AG10803 (cell line): ENCODE measurements at regions not wholly inside any gene's neighbourhood (a gene's known extent, or its start where the extent isn't known, plus 50 kb on each side); places are given as distances from the start of the nearest gene placed in this dataset.

ENCODE experiments used
- DNase-seq: peaks from one replicate; pipeline ENCODE4 v3.0.0; 2010; ENCODE audit warnings: low read depth
- H3K4me3 ChIP-seq: 2 replicates; pipeline ENCODE4 v1.5.1; 2011; ENCODE audit warnings: mild to moderate bottlenecking, low read length, control low read depth
- TF ChIP-seq, protein P1 (sequence below): conservative IDR thresholded peaks from 2 replicates; pipeline ENCODE4 v1.5.1; 2011; ENCODE audit warnings: mild to moderate bottlenecking, low read length, control low read depth, inconsistent platforms

GRCh38 chr11:35886759-35887158 is 57.1 kb upstream of the LDLRAD3 start:
- TF ChIP-seq, protein P1, sequence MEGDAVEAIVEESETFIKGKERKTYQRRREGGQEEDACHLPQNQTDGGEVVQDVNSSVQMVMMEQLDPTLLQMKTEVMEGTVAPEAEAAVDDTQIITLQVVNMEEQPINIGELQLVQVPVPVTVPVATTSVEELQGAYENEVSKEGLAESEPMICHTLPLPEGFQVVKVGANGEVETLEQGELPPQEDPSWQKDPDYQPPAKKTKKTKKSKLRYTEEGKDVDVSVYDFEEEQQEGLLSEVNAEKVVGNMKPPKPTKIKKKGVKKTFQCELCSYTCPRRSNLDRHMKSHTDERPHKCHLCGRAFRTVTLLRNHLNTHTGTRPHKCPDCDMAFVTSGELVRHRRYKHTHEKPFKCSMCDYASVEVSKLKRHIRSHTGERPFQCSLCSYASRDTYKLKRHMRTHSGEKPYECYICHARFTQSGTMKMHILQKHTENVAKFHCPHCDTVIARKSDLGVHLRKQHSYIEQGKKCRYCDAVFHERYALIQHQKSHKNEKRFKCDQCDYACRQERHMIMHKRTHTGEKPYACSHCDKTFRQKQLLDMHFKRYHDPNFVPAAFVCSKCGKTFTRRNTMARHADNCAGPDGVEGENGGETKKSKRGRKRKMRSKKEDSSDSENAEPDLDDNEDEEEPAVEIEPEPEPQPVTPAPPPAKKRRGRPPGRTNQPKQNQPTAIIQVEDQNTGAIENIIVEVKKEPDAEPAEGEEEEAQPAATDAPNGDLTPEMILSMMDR, result no peak
- H3K4me3 ChIP-seq, result no peak overlapping the region
- DNase-seq, result no peak

GRCh38 chr11:35887737-35888136 is 56.1 kb upstream of the LDLRAD3 start:
- H3K4me3 ChIP-seq, result no peak overlapping the region
- TF ChIP-seq, protein P1, result no peak
- no peak for DNase-seq

DNA sequence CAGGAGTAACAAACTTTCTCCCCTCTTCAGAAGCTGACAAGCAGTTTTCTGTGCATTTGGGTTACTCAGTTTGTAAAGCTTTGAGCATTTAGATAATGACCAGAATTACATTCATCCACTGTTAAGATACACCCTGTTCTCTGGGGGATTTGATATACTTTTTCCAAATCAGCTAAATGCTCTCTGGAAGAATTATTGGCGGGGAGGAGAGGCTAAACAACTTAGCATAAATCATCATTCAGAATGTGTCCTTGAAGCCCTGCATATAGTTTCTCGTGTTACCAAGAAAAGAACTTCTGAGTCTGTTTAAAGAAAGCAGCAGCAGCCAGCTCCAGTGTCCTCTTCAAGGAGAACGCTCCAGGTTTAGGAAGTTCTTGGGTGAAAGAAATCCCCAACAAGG is 54.9 kb upstream of the LDLRAD3 start:
- no peak for DNase-seq
- H3K4me3 ChIP-seq, result no peak overlapping the region
- TF ChIP-seq, protein P1, result no peak

DNA sequence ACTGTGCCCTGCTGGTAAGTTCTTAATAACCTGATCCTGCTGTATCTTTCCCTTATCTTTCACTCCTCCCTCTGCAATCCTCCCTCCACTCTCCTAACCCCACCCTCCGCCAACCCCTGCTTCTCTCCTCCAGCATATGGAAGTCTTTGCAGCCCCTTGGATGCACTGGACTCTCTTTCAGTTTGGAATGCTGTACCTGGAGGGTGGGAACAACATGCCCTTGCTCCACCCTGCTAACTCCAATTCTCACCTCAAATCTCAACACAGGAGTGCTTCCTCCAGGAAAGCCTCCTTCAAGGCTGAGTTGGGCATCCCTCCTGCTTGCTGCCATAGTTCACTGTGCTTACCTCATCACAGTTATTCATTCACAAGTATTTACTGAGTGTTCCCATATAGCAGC is 52.8 kb upstream of the LDLRAD3 start:
- H3K4me3 ChIP-seq, result no peak overlapping the region
- TF ChIP-seq, protein P1, result no peak
- no peak for DNase-seq

- TF ChIP-seq, protein P1, result no peak
- no peak for DNase-seq
- no peak overlapping the region for H3K4me3 ChIP-seq
These were observed 51.7 kb upstream of the LDLRAD3 start for GRCh38 chr11:35892166-35892565.

DNA sequence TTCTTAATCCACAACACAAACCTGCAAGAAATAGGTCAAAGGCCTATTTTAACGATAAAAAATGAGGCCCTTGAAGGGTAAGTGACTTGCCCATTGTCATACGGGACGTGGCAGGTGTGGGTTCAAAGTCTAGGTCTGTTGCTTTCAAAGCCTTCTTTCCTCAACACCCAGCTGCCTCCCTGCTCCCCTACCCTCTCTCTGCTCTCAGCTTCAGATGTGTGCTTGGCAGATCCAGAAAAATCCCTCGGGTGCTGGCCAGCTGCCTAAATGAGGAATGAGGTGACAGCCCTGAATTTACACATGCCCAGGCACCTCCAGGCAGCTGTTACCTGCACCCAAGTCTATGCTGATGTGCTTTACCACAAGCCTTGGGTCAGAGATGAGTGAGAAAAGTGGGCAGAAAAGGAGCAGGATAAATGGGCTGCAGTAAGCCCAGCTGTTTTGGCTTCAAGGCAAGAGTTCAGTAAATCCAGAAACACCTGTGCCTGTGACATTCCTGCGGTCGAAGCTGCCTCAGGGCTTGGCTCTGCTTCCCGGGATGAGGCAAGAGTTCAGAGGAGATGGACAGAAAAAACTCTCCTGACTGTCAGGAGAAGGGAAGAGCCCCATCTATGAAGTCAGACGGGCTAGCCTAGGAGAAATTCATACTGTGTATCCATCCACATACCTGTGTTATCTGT is 49.9 kb upstream of the LDLRAD3 start:
- H3K4me3 ChIP-seq, result no peak overlapping the region
- TF ChIP-seq, protein P1, result no peak
- DNase-seq, result peak; percentile 11
